ENCODE measurements at regions not wholly inside any gene's neighbourhood (a gene's known extent, or its start where the extent isn't known, plus 50 kb on each side); places are given as distances from the start of the nearest gene placed in this dataset.

- intact Hi-C loops (cut with DNase I) = no loop called here
- no peaks in the 10 kb centered on the region for H3K4me1 ChIP-seq (replicated peaks)
- no peaks in the 10 kb centered on the region for H3K27me3 ChIP-seq (replicated peaks; ENCODE audit: insufficient read depth)
- no peaks in the 10 kb centered on the region for H3K36me3 ChIP-seq
- no peaks in the 10 kb centered on the region for H3K9me3 ChIP-seq
- 43% methylated on average over 2 of the region's 3 CpGs for WGBS
- TF ChIP-seq, protein P1, sequence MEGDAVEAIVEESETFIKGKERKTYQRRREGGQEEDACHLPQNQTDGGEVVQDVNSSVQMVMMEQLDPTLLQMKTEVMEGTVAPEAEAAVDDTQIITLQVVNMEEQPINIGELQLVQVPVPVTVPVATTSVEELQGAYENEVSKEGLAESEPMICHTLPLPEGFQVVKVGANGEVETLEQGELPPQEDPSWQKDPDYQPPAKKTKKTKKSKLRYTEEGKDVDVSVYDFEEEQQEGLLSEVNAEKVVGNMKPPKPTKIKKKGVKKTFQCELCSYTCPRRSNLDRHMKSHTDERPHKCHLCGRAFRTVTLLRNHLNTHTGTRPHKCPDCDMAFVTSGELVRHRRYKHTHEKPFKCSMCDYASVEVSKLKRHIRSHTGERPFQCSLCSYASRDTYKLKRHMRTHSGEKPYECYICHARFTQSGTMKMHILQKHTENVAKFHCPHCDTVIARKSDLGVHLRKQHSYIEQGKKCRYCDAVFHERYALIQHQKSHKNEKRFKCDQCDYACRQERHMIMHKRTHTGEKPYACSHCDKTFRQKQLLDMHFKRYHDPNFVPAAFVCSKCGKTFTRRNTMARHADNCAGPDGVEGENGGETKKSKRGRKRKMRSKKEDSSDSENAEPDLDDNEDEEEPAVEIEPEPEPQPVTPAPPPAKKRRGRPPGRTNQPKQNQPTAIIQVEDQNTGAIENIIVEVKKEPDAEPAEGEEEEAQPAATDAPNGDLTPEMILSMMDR (IDR thresholded peaks at IDR 0.05) = no peak
- no peak for TF ChIP-seq POLR2AphosphoS5 (IDR thresholded peaks at IDR 0.05)
- TF ChIP-seq POLR2A (IDR thresholded peaks at IDR 0.05) = no peak
- no peak overlapping the region for H3K27ac ChIP-seq
- no peak overlapping the region for H3K4me3 ChIP-seq
- DNase-seq (ENCODE audit: low spot score) = no peak
Measured at GRCh38 chr17:79491006-79491405, 119.8 kb downstream of the RBFOX3 start.

- Histone ChIP-seq H3K4me1 (replicated peaks) (no peaks in the 10 kb centered on the region), H3K36me3 (no peaks in the 10 kb centered on the region), H3K27ac (no peak overlapping the region), H3K27me3 (replicated peaks; ENCODE audit: insufficient read depth) (no peaks in the 10 kb centered on the region), H3K9me3 (no peaks in the 10 kb centered on the region), H3K4me3 (no peak overlapping the region)
- WGBS = 26% methylated on average over 1 of the region's 1 CpG
- intact Hi-C loops (cut with DNase I) = no loop called here
- DNase-seq (ENCODE audit: low spot score) = no peak
- TF ChIP-seq POLR2AphosphoS5 (IDR thresholded peaks at IDR 0.05) (no peak), POLR2A (IDR thresholded peaks at IDR 0.05) (no peak)
- TF ChIP-seq, protein P1 (IDR thresholded peaks at IDR 0.05) = no peak
Measured at GRCh38 chr17:79490530-79490929, 120.3 kb downstream of the RBFOX3 start.

- intact Hi-C loops (cut with DNase I) = no loop called here
- no peaks in the 10 kb centered on the region for H3K27me3 ChIP-seq (replicated peaks; ENCODE audit: insufficient read depth)
Measured at GRCh38 chr17:79487149-79487548, 123.7 kb downstream of the RBFOX3 start.

DNA sequence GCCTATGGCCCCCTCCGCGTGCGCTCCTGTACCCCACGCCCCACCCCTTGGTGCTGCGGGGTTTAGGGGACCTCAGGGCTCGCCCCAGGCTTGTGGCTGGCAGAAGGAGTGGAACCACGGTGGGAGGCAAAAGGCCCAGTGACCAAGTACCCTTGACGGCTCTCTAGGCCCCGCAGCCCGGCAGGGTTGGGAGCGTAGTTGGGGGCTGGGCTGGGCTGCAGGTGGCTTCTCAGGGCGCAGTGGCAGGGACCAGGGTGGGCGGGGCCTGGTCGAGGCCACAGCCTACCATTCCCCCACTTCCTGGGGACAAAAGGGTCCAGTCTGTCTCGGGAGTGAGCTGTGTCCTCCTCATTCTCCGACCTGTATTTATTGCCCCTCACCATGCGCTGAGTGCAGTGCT is 124.9 kb downstream of the RBFOX3 start:
- intact Hi-C loops (cut with DNase I) = no loop called here

More at GRCh38 chr17:79487149-79487548, 123.7 kb downstream of the RBFOX3 start:
- no peak overlapping the region for H3K27ac ChIP-seq
- H3K36me3 ChIP-seq = no peaks in the 10 kb centered on the region
- no peak for DNase-seq (ENCODE audit: low spot score)
- H3K9me3 ChIP-seq = no peaks in the 10 kb centered on the region
- TF ChIP-seq POLR2A (IDR thresholded peaks at IDR 0.05) (no peak), POLR2AphosphoS5 (IDR thresholded peaks at IDR 0.05) (no peak)
- TF ChIP-seq, protein P1 (IDR thresholded peaks at IDR 0.05) = no peak
- no peaks in the 10 kb centered on the region for H3K4me1 ChIP-seq (replicated peaks)
- H3K4me3 ChIP-seq = no peak overlapping the region
- 87% methylated on average over 12 of the region's 12 CpGs for WGBS

DNA sequence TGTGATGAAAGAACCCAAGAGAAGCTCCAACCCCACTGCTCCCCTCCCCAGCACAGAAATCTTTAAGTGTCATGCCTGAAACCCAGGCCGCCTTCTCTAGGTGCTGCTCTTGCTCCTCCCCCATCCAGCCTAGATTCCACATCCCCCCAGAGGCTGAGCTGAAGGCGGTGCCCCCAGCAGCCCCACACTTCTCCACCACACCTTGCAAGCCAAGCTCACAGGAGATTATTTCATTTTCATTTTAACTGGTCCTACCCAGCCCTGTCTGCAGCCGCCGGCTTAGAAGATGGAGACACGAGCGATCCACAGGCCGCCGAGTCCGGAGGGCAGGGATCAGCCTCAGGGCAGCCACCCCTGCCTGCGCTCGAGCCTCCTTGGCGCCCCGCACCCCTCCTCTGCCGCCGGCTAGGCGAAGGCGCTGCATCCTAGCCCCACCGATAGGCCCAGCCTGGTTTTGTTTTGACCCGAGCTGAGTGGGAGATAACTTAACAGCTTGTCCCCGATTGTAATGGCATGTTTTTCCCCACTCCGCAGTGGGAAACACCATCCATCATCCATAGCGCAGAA is 125.3 kb downstream of the RBFOX3 start:
- Histone ChIP-seq H3K4me3 (no peak overlapping the region), H3K4me1 (replicated peaks) (no peaks in the 10 kb centered on the region), H3K27ac (no peak overlapping the region), H3K36me3 (no peaks in the 10 kb centered on the region), H3K9me3 (no peaks in the 10 kb centered on the region), H3K27me3 (replicated peaks; ENCODE audit: insufficient read depth) (no peaks in the 10 kb centered on the region)
- DNase-seq (ENCODE audit: low spot score) = no peak
- TF ChIP-seq POLR2A (IDR thresholded peaks at IDR 0.05) = no peak
- no peak for TF ChIP-seq POLR2AphosphoS5 (IDR thresholded peaks at IDR 0.05)
- TF ChIP-seq, protein P1 (IDR thresholded peaks at IDR 0.05) = no peak
- 67% methylated on average over 21 of the region's 22 CpGs for WGBS
- intact Hi-C loops (cut with DNase I) = no loop called here

More for the DNA sequence above, 124.9 kb downstream of the RBFOX3 start:
- Histone ChIP-seq H3K4me3 (no peak overlapping the region), H3K9me3 (no peaks in the 10 kb centered on the region), H3K36me3 (no peaks in the 10 kb centered on the region), H3K27ac (no peak overlapping the region), H3K4me1 (replicated peaks) (no peaks in the 10 kb centered on the region), H3K27me3 (replicated peaks; ENCODE audit: insufficient read depth) (no peaks in the 10 kb centered on the region)
- DNase-seq (ENCODE audit: low spot score) = no peak
- TF ChIP-seq, protein P1 (IDR thresholded peaks at IDR 0.05) = no peak
- no peak for TF ChIP-seq POLR2A (IDR thresholded peaks at IDR 0.05)
- TF ChIP-seq POLR2AphosphoS5 (IDR thresholded peaks at IDR 0.05) = no peak
- WGBS = 68% methylated on average over 11 of the region's 17 CpGs

Data from prostate gland (tissue), 2 donors.